Neural progenitor cell (in vitro differentiated cells): ENCODE measurements at regions not wholly inside any gene's neighbourhood (a gene's known extent, or its start where the extent isn't known, plus 50 kb on each side); places are given as distances from the start of the nearest gene placed in this dataset.

ENCODE experiments used
- CTCF ChIP-seq: fragments of 200-600 bp; sonication (generic); IDR thresholded peaks from 2 replicates; pipeline ENCODE4 v1.5.1; 2017; ENCODE audit warnings: antibody characterized with exemption, mild to moderate bottlenecking
- EZH2 ChIP-seq: fragments of 200-600 bp; sonication (generic); IDR thresholded peaks from 2 replicates; pipeline ENCODE4 v1.6.1; 2017; ENCODE audit warnings: antibody characterized with exemption, mild to moderate bottlenecking, moderate library complexity
- EZH2phosphoT487 ChIP-seq: fragments of 200-600 bp; sonication (generic); IDR thresholded peaks from 2 replicates; pipeline ENCODE4 v1.6.1; 2017; ENCODE audit warnings: antibody characterized with exemption

DNA sequence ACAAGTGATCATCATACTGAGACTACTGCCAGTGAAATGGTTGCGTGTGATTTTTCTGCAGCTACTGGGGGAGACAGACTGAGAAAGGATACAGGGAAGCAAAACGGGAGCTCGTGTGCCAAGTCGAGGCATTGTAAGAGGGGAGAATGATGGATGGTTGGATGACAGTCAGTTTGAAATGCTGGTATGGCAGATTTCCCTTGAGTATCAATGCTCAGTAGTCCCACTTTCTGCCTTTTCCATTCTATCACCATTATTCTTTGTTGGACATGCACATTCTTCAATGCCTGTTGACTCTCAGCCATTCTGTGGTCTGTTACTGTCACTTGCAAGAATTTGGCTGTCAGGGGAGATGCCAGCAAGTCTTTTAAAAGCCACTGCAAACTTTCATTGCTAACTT lies 510.6 kb upstream of the RBFOX1 start:
- no peak for TF ChIP-seq CTCF
- no peak for TF ChIP-seq EZH2
- no peak for TF ChIP-seq EZH2phosphoT487
